Suprapubic skin (tissue), 4 donors: ENCODE measurements at regions not wholly inside any gene's neighbourhood (a gene's known extent, or its start where the extent isn't known, plus 50 kb on each side); places are given as distances from the start of the nearest gene placed in this dataset.

Experiments used
- DNase-seq, 2 donors: peaks; one replicate each; pipeline ENCODE4 v3.0.0-alpha.2; 2019; ENCODE audit warnings: low spot score in 2 of 2
- H3K27ac ChIP-seq: fragments of 200-600 bp; sonication (generic); one replicate; pipeline ENCODE4 v1.5.1; 2019
- H3K27me3 ChIP-seq: fragments of 200-600 bp; sonication (generic); one replicate; pipeline ENCODE4 v1.5.1; 2019
- H3K36me3 ChIP-seq: fragments of 200-600 bp; sonication (generic); one replicate; pipeline ENCODE4 v1.5.1; 2019
- H3K4me1 ChIP-seq: fragments of 200-600 bp; sonication (generic); one replicate; pipeline ENCODE4 v1.5.1; 2019
- H3K4me3 ChIP-seq: fragments of 200-600 bp; sonication (generic); one replicate; pipeline ENCODE4 v1.5.1; 2019; ENCODE audit warnings: mild to moderate bottlenecking
- H3K9me3 ChIP-seq: fragments of 200-600 bp; sonication (generic); one replicate; pipeline ENCODE4 v1.5.1; 2019
- CTCF ChIP-seq, 2 donors: fragments of 200-600 bp in 1 of 2; fragments of 450-650 bp in 1 of 2; sonication (generic) in 1 of 2; IDR thresholded peaks; one replicate each; pipeline ENCODE4 v1.5.1; 2016 to 2019; ENCODE audit warnings: antibody characterized with exemption in 2 of 2, mild to moderate bottlenecking in 1 of 2, moderate library complexity in 1 of 2
- EP300 ChIP-seq: sonication (generic); formaldehyde crosslinking; IDR thresholded peaks from one replicate; pipeline ENCODE4 v1.6.1; 2017; ENCODE audit warnings: antibody characterized with exemption
- POLR2A ChIP-seq, 2 donors: fragments of 450-650 bp; IDR thresholded peaks; one replicate each; pipeline ENCODE4 v1.6.1; 2017; ENCODE audit warnings: antibody characterized with exemption in 2 of 2, mild to moderate bottlenecking in 2 of 2, moderate library complexity in 2 of 2
- POLR2AphosphoS5 ChIP-seq, 3 donors: sonication (generic); formaldehyde crosslinking; IDR thresholded peaks; one replicate each; pipeline ENCODE4 v1.6.1; 2017; ENCODE audit warnings: antibody characterized with exemption in 3 of 3
- WGBS: methylation state at CpG from one replicate; pipeline ENCODE4 v1.1.5; 2018; 5-methylcytosine and 5-hydroxymethylcytosine counted together

GRCh38 chr2:188130317-188130716 is 161.4 kb upstream of the GULP1 start:
- H3K4me1 ChIP-seq = no peaks in the 10 kb centered on the region
- no peaks in the 10 kb centered on the region for H3K36me3 ChIP-seq
- H3K27me3 ChIP-seq = no peaks in the 10 kb centered on the region
- H3K4me3 ChIP-seq = no peak overlapping the region
- TF ChIP-seq CTCF (IDR thresholded peaks at IDR 0.05) (no peak), EP300 (no peak), POLR2AphosphoS5 (IDR thresholded peaks at IDR 0.05) (no peak), POLR2A (IDR thresholded peaks at IDR 0.05) (no peak)
- no peak overlapping the region for H3K27ac ChIP-seq
- H3K9me3 ChIP-seq = no peaks in the 10 kb centered on the region
- DNase-seq = no peak

- no peak for DNase-seq
- no peaks in the 10 kb centered on the region for H3K9me3 ChIP-seq
- no peak for TF ChIP-seq POLR2A (IDR thresholded peaks at IDR 0.05)
- TF ChIP-seq CTCF (IDR thresholded peaks at IDR 0.05) = no peak
- TF ChIP-seq EP300 = no peak
- no peak for TF ChIP-seq POLR2AphosphoS5 (IDR thresholded peaks at IDR 0.05)
- no peak overlapping the region for H3K27ac ChIP-seq
- 83% methylated on average over 1 of the region's 1 CpG for WGBS
- H3K36me3 ChIP-seq = no peaks in the 10 kb centered on the region
- H3K27me3 ChIP-seq = no peaks in the 10 kb centered on the region
- H3K4me1 ChIP-seq = no peaks in the 10 kb centered on the region
- H3K4me3 ChIP-seq = no peak overlapping the region
Measured at GRCh38 chr2:188131281-188131680, 160.4 kb upstream of the GULP1 start.

- TF ChIP-seq EP300 = no peak
- no peak for TF ChIP-seq POLR2AphosphoS5 (IDR thresholded peaks at IDR 0.05)
- no peak for TF ChIP-seq POLR2A (IDR thresholded peaks at IDR 0.05)
- no peak for TF ChIP-seq CTCF (IDR thresholded peaks at IDR 0.05)
- DNase-seq = no peak
- Histone ChIP-seq H3K4me1 (no peaks in the 10 kb centered on the region), H3K9me3 (no peaks in the 10 kb centered on the region), H3K27me3 (no peaks in the 10 kb centered on the region), H3K27ac (no peak overlapping the region), H3K36me3 (no peaks in the 10 kb centered on the region), H3K4me3 (no peak overlapping the region)
- 29% methylated on average over 5 of the region's 5 CpGs for WGBS
Measured at GRCh38 chr2:188132385-188132784, 159.3 kb upstream of the GULP1 start.

- H3K27me3 ChIP-seq = no peaks in the 10 kb centered on the region
- no peak overlapping the region for H3K27ac ChIP-seq
- 46% methylated on average over 1 of the region's 1 CpG for WGBS
- H3K4me3 ChIP-seq = no peak overlapping the region
- DNase-seq = no peak
- TF ChIP-seq CTCF (IDR thresholded peaks at IDR 0.05) (no peak), POLR2AphosphoS5 (IDR thresholded peaks at IDR 0.05) (no peak), POLR2A (IDR thresholded peaks at IDR 0.05) (no peak), EP300 (no peak)
- H3K9me3 ChIP-seq = no peaks in the 10 kb centered on the region
- no peaks in the 10 kb centered on the region for H3K36me3 ChIP-seq
- no peaks in the 10 kb centered on the region for H3K4me1 ChIP-seq
Measured at GRCh38 chr2:188134241-188134640, 157.4 kb upstream of the GULP1 start.

- Histone ChIP-seq H3K4me3 (no peak overlapping the region), H3K27me3 (no peaks in the 10 kb centered on the region), H3K36me3 (no peaks in the 10 kb centered on the region), H3K27ac (no peak overlapping the region), H3K9me3 (no peaks in the 10 kb centered on the region), H3K4me1 (no peaks in the 10 kb centered on the region)
- no peak for DNase-seq
- TF ChIP-seq POLR2A (IDR thresholded peaks at IDR 0.05) = no peak
Measured at GRCh38 chr2:188138313-188138712, 153.4 kb upstream of the GULP1 start.

- Histone ChIP-seq H3K9me3 (no peaks in the 10 kb centered on the region), H3K27me3 (no peaks in the 10 kb centered on the region), H3K36me3 (no peaks in the 10 kb centered on the region), H3K4me3 (no peak overlapping the region), H3K27ac (no peak overlapping the region), H3K4me1 (no peaks in the 10 kb centered on the region)
- DNase-seq = no peak
- TF ChIP-seq CTCF (IDR thresholded peaks at IDR 0.05) (no peak), POLR2A (IDR thresholded peaks at IDR 0.05) (no peak), EP300 (no peak), POLR2AphosphoS5 (IDR thresholded peaks at IDR 0.05) (no peak)
Measured at GRCh38 chr2:188142088-188142487, 149.6 kb upstream of the GULP1 start.
